RWPE2 (cell line): ENCODE measurements at regions not wholly inside any gene's neighbourhood (a gene's known extent, or its start where the extent isn't known, plus 50 kb on each side); places are given as distances from the start of the nearest gene placed in this dataset.

Experiments used
- ATAC-seq: fragments of 200-7000 bp; cut with Tn5 transposase; 3 replicates; pipeline ENCODE4 v1.9.1; 2021; ENCODE audit warnings: low read depth
- DNase-seq: peaks from one replicate; pipeline ENCODE4 v3.0.0-alpha.2; 2020; ENCODE audit warnings: low spot score
- H3K27ac ChIP-seq: fragments of 450-650 bp; 2 replicates; pipeline ENCODE4 v1.5.1; 2017; ENCODE audit warnings: mild to moderate bottlenecking; ENCODE audit not compliant: poor library complexity, severe bottlenecking
- H3K27me3 ChIP-seq: fragments of 250-450 bp; sonication (Bioruptor Pico); 2 replicates; pipeline ENCODE4 v1.5.1; 2021; ENCODE audit warnings: mild to moderate bottlenecking, moderate library complexity; ENCODE audit not compliant: insufficient read depth, poor library complexity, severe bottlenecking
- H3K36me3 ChIP-seq: fragments of 250-450 bp; sonication (Bioruptor Pico); 2 replicates; pipeline ENCODE4 v1.5.1; 2020; ENCODE audit warnings: low read depth, mild to moderate bottlenecking, moderate library complexity
- H3K4me1 ChIP-seq: fragments of 250-450 bp; sonication (Bioruptor Pico); 2 replicates; pipeline ENCODE4 v1.5.1; 2021; ENCODE audit warnings: mild to moderate bottlenecking, moderate library complexity; ENCODE audit not compliant: insufficient read depth, poor library complexity, severe bottlenecking
- H3K4me3 ChIP-seq: fragments of 250-450 bp; sonication (Bioruptor Pico); 2 replicates; pipeline ENCODE4 v1.5.1; 2021; ENCODE audit warnings: mild to moderate bottlenecking, moderate library complexity; ENCODE audit not compliant: severe bottlenecking
- H3K9me3 ChIP-seq: fragments of 250-450 bp; sonication (Bioruptor Pico); 2 replicates; pipeline ENCODE4 v1.5.1; 2021; ENCODE audit warnings: mild to moderate bottlenecking, moderate library complexity; ENCODE audit not compliant: severe bottlenecking
- TF ChIP-seq, protein P1 (sequence below): fragments of 450-650 bp; IDR thresholded peaks from one replicate; pipeline ENCODE4 v1.5.1; 2017; ENCODE audit warnings: mild to moderate bottlenecking, moderate library complexity; ENCODE audit not compliant: poor library complexity, severe bottlenecking

DNA sequence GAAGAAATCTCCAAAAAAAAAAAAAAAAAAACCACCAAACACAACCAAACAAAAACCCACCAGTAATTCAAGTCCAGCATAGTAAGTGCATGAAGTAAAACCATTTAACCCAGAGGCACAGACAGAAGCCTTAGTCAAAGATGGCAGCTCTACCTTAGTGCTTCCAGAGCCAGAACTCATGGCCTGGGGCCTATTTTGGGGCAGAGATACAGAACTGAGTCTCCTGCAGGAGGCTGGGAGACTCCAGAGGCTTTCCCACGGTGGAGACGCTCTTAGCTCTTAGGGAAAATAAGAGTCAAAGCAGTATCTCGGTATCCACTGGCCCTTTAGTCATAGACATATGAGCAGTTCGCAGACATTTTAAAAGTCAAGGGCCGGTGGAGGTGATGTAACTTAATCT is 129.5 kb downstream of the GPX5 start:
- Histone ChIP-seq H3K9me3 (no peaks in the 10 kb centered on the region), H3K4me1 (no peaks in the 10 kb centered on the region), H3K27ac (no peak overlapping the region), H3K4me3 (no peak overlapping the region), H3K36me3 (no peaks in the 10 kb centered on the region), H3K27me3 (no peaks in the 10 kb centered on the region)
- DNase-seq (no peak), ATAC-seq (no peak)
- TF ChIP-seq, protein P1, sequence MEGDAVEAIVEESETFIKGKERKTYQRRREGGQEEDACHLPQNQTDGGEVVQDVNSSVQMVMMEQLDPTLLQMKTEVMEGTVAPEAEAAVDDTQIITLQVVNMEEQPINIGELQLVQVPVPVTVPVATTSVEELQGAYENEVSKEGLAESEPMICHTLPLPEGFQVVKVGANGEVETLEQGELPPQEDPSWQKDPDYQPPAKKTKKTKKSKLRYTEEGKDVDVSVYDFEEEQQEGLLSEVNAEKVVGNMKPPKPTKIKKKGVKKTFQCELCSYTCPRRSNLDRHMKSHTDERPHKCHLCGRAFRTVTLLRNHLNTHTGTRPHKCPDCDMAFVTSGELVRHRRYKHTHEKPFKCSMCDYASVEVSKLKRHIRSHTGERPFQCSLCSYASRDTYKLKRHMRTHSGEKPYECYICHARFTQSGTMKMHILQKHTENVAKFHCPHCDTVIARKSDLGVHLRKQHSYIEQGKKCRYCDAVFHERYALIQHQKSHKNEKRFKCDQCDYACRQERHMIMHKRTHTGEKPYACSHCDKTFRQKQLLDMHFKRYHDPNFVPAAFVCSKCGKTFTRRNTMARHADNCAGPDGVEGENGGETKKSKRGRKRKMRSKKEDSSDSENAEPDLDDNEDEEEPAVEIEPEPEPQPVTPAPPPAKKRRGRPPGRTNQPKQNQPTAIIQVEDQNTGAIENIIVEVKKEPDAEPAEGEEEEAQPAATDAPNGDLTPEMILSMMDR, result no peak

DNA sequence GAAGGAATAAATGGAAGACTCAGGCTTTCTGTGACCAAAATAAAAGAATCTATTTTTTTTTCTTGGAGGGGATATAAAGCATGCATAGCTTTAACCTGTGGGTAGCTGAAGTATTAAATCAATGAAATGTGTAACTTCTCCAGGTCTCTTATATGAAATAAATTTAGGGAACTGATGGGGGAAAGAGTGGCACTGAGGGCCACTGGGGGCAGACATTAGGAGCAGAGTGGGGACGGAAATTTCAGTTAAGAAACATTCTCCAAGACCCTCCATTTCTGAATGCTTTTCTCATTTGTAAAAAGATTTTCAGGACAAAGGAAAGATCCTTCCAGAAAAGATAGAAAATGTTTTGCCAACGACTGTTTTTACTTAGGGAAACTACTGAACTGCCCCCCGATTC is 131.0 kb downstream of the GPX5 start:
- Histone ChIP-seq H3K36me3 (no peaks in the 10 kb centered on the region), H3K9me3 (no peaks in the 10 kb centered on the region), H3K4me1 (no peaks in the 10 kb centered on the region), H3K27me3 (no peaks in the 10 kb centered on the region), H3K4me3 (no peak overlapping the region), H3K27ac (no peak overlapping the region)
- no peak for ATAC-seq
- TF ChIP-seq, protein P1, result no peak
- no peak for DNase-seq

DNA sequence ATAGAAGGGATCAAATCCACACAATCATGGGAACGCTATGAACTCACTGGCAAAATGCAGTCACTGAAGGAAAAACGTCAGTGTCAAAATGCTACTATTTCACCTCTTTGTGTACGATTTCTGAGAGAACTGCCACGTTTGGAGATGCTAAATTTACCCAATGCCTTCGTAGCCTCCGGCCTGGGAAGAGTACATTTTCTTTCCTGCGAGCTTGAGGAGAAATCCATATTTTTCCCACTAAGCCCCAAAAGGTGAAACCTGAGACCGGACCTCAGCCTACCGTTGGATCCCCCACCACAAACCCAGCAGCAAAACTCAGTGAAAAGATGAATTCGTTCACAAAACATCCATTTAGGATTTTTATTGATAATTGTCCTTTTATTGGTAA is 131.7 kb downstream of the GPX5 start:
- no peak for DNase-seq
- H3K4me1 ChIP-seq, result no peaks in the 10 kb centered on the region
- peak overlapping the region; percentile 46 for H3K4me3 ChIP-seq
- no peak; the same call in 2 of the 3 replicates for ATAC-seq
- no peaks in the 10 kb centered on the region for H3K9me3 ChIP-seq
- TF ChIP-seq, protein P1, result no peak
- no peak overlapping the region for H3K27ac ChIP-seq
- H3K27me3 ChIP-seq, result no peaks in the 10 kb centered on the region
- no peaks in the 10 kb centered on the region for H3K36me3 ChIP-seq

DNA sequence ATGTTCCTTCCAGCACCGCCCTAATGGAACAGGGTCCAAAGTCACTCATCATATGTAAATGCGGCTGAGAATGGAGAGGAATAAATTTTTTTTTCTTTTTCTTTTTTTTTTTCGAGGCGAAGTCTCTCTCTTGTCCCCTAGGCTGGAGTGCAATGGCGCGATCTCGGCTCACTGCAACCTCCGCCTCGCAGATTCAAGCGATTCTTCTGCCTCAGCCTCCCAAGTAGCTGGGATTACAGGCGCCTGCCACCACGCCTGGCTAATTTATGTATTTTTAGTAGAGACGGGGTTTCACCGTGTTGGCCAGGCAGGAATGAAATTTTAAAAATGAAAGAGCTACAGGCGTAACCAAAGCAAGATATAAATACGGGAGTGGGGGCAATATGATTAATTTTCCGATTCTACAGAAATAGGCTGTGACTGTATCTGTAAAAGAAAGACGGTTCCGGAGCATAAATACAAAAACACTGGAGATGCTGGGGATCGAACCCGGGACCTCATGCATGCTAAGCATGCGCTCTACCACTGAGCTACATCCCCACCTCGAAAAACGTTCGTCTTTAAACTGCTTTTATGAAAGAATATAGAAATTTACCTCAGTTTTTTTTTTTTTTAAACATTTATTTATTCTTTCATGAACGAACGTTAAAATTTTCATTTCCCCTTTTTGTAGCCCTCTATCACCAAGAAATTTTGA is 132.2 kb downstream of the GPX5 start:
- ATAC-seq (peak; percentile 84), DNase-seq (no peak)
- H3K4me3 ChIP-seq, result peak overlapping the region; percentile 46
- TF ChIP-seq, protein P1, result no peak
- no peaks in the 10 kb centered on the region for H3K4me1 ChIP-seq
- H3K36me3 ChIP-seq, result no peaks in the 10 kb centered on the region
- no peaks in the 10 kb centered on the region for H3K27me3 ChIP-seq
- no peak overlapping the region for H3K27ac ChIP-seq
- no peaks in the 10 kb centered on the region for H3K9me3 ChIP-seq

DNA sequence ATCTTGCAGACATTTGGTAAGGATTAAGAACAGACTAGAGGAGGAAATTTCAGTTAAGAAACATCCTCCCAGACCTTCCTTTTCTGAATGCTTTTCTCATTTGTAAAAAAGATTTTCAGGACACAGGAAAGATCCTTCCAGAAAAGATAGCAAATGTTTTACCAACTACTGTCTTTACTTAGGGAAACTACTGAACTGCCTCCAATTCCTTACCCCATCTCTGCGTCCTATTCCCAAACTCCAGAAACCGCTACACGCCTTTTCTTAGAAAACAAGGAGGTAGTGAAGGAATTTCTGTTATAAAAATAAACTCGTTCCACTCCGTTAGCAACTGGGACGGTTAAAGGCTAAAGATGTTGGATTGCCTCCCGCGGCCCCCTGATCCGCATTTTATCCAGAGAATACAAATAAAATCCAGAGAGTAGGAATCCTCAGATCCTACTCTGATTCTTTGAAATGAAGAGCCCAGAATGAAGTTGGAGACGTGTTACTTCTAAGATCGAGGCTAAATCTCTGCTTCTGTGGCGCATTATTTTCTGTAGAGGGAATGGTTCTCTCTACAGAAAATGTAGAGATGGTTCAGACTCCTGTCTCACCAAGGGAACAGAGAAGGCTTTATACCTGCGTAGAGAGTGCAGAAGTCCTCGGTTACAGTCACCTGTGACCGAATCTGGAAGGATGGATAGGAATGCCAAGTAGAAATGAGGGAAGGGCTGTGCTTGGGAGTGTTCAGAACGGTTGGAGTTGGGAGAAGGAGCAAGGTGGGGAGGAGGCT is 133.0 kb downstream of the GPX5 start:
- TF ChIP-seq, protein P1, result no peak
- no peaks in the 10 kb centered on the region for H3K27me3 ChIP-seq
- DNase-seq (no peak), ATAC-seq (peak; percentile 48)
- peak overlapping the region; percentile 46 for H3K4me3 ChIP-seq
- no peaks in the 10 kb centered on the region for H3K36me3 ChIP-seq
- H3K27ac ChIP-seq, result no peak overlapping the region
- no peaks in the 10 kb centered on the region for H3K9me3 ChIP-seq
- H3K4me1 ChIP-seq, result no peaks in the 10 kb centered on the region
